BJ (cell line): ENCODE measurements at regions not wholly inside any gene's neighbourhood (a gene's known extent, or its start where the extent isn't known, plus 50 kb on each side); places are given as distances from the start of the nearest gene placed in this dataset.

ENCODE experiments used
- CTCF ChIA-PET: fragments of 350-600 bp; formaldehyde crosslinking; extraction: SDS; loops from one replicate; lab custom pipeline; 2021; ENCODE audit warnings: antibody characterized with exemption, inconsistent platforms; lab: Yijun Ruan, JAX
- POLR2A ChIA-PET: fragments of 300-600 bp; sonication (Branson Sonifier 250); formaldehyde crosslinking; extraction: SDS; loops from one replicate; lab custom pipeline; 2021; ENCODE audit warnings: antibody characterized with exemption; lab: Charles Lee
- DNase-seq: peaks from one replicate; pipeline ENCODE4 v3.0.0-alpha.2; 2011; ENCODE audit warnings: low read depth
- H3K27me3 ChIP-seq: 2 replicates; pipeline ENCODE4 v1.6.0; 2011; ENCODE audit warnings: low read length; ENCODE audit not compliant: control insufficient read depth, insufficient read depth
- H3K36me3 ChIP-seq: 2 replicates; pipeline ENCODE4 v1.5.1; 2011; ENCODE audit warnings: low read length; ENCODE audit not compliant: control insufficient read depth, insufficient read depth
- H3K4me3 ChIP-seq: 2 replicates; pipeline ENCODE4 v1.5.1; 2011; ENCODE audit warnings: low read depth, mild to moderate bottlenecking, control low read depth, low read length
- CTCF ChIP-seq: IDR thresholded peaks from 2 replicates; pipeline ENCODE4 v1.5.1; 2011; ENCODE audit warnings: low read depth, mild to moderate bottlenecking, control low read depth, inconsistent platforms, low read length, moderate library complexity; ENCODE audit not compliant: insufficient read depth

GRCh38 chr5:3794611-3795010, 199.0 kb downstream of the IRX1 start:
- DNase-seq = no peak
- Histone ChIP-seq H3K36me3 (no peaks in the 10 kb centered on the region), H3K27me3 (no peaks in the 10 kb centered on the region), H3K4me3 (no peak overlapping the region)
- no peak for TF ChIP-seq CTCF
- ChIA-PET POLR2A (no interaction called here), CTCF (no interaction called here)

- ChIA-PET POLR2A (no interaction called here), CTCF (no interaction called here)
- DNase-seq = no peak
- Histone ChIP-seq H3K27me3 (no peaks in the 10 kb centered on the region), H3K4me3 (no peak overlapping the region), H3K36me3 (no peaks in the 10 kb centered on the region)
- no peak for TF ChIP-seq CTCF
Observed at GRCh38 chr5:3796736-3797135, 201.1 kb downstream of the IRX1 start.

GRCh38 chr5:3801967-3802366, 206.3 kb downstream of the IRX1 start:
- no peak for DNase-seq
- ChIA-PET CTCF (no interaction called here), POLR2A (no interaction called here)
- TF ChIP-seq CTCF = no peak
- H3K36me3 ChIP-seq = no peaks in the 10 kb centered on the region
- H3K4me3 ChIP-seq = no peak overlapping the region
- H3K27me3 ChIP-seq = no peaks in the 10 kb centered on the region

- DNase-seq = no peak
- CTCF ChIA-PET = no interaction called here
- no peak overlapping the region for H3K4me3 ChIP-seq
Observed at GRCh38 chr5:3809455-3809854, 213.8 kb downstream of the IRX1 start.

GRCh38 chr5:3811116-3811515, 215.5 kb downstream of the IRX1 start:
- CTCF ChIA-PET = no interaction called here

More at GRCh38 chr5:3809455-3809854, 213.8 kb downstream of the IRX1 start:
- no peak for TF ChIP-seq CTCF
- Histone ChIP-seq H3K36me3 (no peaks in the 10 kb centered on the region), H3K27me3 (no peaks in the 10 kb centered on the region)
- POLR2A ChIA-PET = no interaction called here

More at GRCh38 chr5:3811116-3811515, 215.5 kb downstream of the IRX1 start:
- Histone ChIP-seq H3K36me3 (no peaks in the 10 kb centered on the region), H3K4me3 (no peak overlapping the region), H3K27me3 (no peaks in the 10 kb centered on the region)
- no peak for DNase-seq
- POLR2A ChIA-PET = no interaction called here
- no peak for TF ChIP-seq CTCF
